GM10266 (cell line): ENCODE measurements at regions not wholly inside any gene's neighbourhood (a gene's known extent, or its start where the extent isn't known, plus 50 kb on each side); places are given as distances from the start of the nearest gene placed in this dataset.
"Not testable (repeated sequence)": the region's sequence is repeated elsewhere in the genome, so short reads cannot be mapped to it uniquely, and the experiment has no call there.

Experiments used
- DNase-seq: peaks from one replicate; pipeline ENCODE4 v3.0.0; 2012; ENCODE audit errors: extremely low spot score
- CTCF ChIP-seq: IDR thresholded peaks from 2 replicates; pipeline ENCODE4 v1.5.1; 2012; ENCODE audit warnings: mild to moderate bottlenecking, low read depth; ENCODE audit not compliant: control insufficient read depth, insufficient read depth; ENCODE audit errors: missing control alignments

- no peak for DNase-seq
- TF ChIP-seq CTCF = no peak
These were observed 455.0 kb downstream of the GJA1 start for GRCh38 chr6:121890307-121890910.

- DNase-seq = not testable (repeated sequence)
These were observed 460.3 kb downstream of the GJA1 start for GRCh38 chr6:121895731-121896130.

- DNase-seq = no peak
- TF ChIP-seq CTCF = no peak
These were observed 460.9 kb downstream of the GJA1 start for GRCh38 chr6:121896363-121896762.

- no peak for DNase-seq
- no peak for TF ChIP-seq CTCF
These were observed 461.3 kb downstream of the GJA1 start for GRCh38 chr6:121896771-121897170.

GRCh38 chr6:121897337-121897760, 461.9 kb downstream of the GJA1 start:
- DNase-seq = no peak
- no peak for TF ChIP-seq CTCF

- DNase-seq = no peak
- TF ChIP-seq CTCF = no peak
These were observed 466.0 kb downstream of the GJA1 start for GRCh38 chr6:121901432-121901831.

- DNase-seq = no peak
- no peak for TF ChIP-seq CTCF
These were observed 469.1 kb downstream of the GJA1 start for GRCh38 chr6:121904559-121904958.

- no peak for DNase-seq
- TF ChIP-seq CTCF = no peak
These were observed 477.5 kb downstream of the GJA1 start for GRCh38 chr6:121912905-121913304.
